ENCODE measurements at regions not wholly inside any gene's neighbourhood (a gene's known extent, or its start where the extent isn't known, plus 50 kb on each side); places are given as distances from the start of the nearest gene placed in this dataset.

GRCh38 chr1:30291526-30291925, 431.9 kb downstream of the MATN1 start:
- Histone ChIP-seq H3K36me3 (no peaks in the 10 kb centered on the region), H3K4me3 (no peak overlapping the region), H3K27me3 (no peaks in the 10 kb centered on the region), H3K27ac (no peak overlapping the region), H3K4me1 (ENCODE audit: insufficient read depth) (no peaks in the 10 kb centered on the region), H3K9me3 (peaks cover 0 to 7% of the 10 kb centered on the region in 2 donors)
- TF ChIP-seq EP300 (IDR thresholded peaks at IDR 0.05) (no peak), CTCF (IDR thresholded peaks at IDR 0.05) (no peak), POLR2A (IDR thresholded peaks at IDR 0.05) (no peak)
- DNase-seq = no peak
- intact Hi-C loops (cut with DNase I) = no loop called here

GRCh38 chr1:30290581-30290980, 432.8 kb downstream of the MATN1 start:
- TF ChIP-seq POLR2A (IDR thresholded peaks at IDR 0.05) (no peak), EP300 (IDR thresholded peaks at IDR 0.05) (no peak)
- Histone ChIP-seq H3K27me3 (no peaks in the 10 kb centered on the region), H3K4me3 (no peak overlapping the region), H3K36me3 (no peaks in the 10 kb centered on the region), H3K27ac (no peak overlapping the region), H3K4me1 (ENCODE audit: insufficient read depth) (no peaks in the 10 kb centered on the region), H3K9me3 (peaks cover 0 to 7% of the 10 kb centered on the region in 2 donors)
- 3 to 13% (median 8%) methylated on average over 1 of the region's 1 CpG for WGBS, 3 donors
- peak in 2 of 5 donors; percentile 18 to 27 for DNase-seq
- intact Hi-C loops (cut with DNase I) = no loop called here

- intact Hi-C loops (cut with DNase I) = no loop called here
- Histone ChIP-seq H3K9me3 (no peaks in the 10 kb centered on the region), H3K4me1 (ENCODE audit: insufficient read depth) (no peaks in the 10 kb centered on the region), H3K27me3 (no peaks in the 10 kb centered on the region), H3K27ac (no peak overlapping the region), H3K4me3 (no peak overlapping the region), H3K36me3 (no peaks in the 10 kb centered on the region)
- no peak for DNase-seq
- TF ChIP-seq EP300 (IDR thresholded peaks at IDR 0.05) = no peak
- TF ChIP-seq CTCF (IDR thresholded peaks at IDR 0.05) = no peak
- no peak for TF ChIP-seq POLR2A (IDR thresholded peaks at IDR 0.05)
- WGBS, 3 donors = 85 to 89% (median 89%) methylated on average over 8 of the region's 8 CpGs
Observed at GRCh38 chr1:30287976-30288375, 435.4 kb downstream of the MATN1 start.

GRCh38 chr1:30286988-30287839, 436.2 kb downstream of the MATN1 start:
- Histone ChIP-seq H3K27me3 (no peaks in the 10 kb centered on the region), H3K36me3 (no peaks in the 10 kb centered on the region), H3K9me3 (no peaks in the 10 kb centered on the region), H3K27ac (no peak overlapping the region), H3K4me1 (ENCODE audit: insufficient read depth) (no peaks in the 10 kb centered on the region), H3K4me3 (no peak overlapping the region)
- no peak for DNase-seq
- 55 to 59% (median 58%) methylated on average over 6 of the region's 6 CpGs for WGBS, 3 donors
- TF ChIP-seq POLR2A (IDR thresholded peaks at IDR 0.05) (no peak), CTCF (IDR thresholded peaks at IDR 0.05) (no peak), EP300 (IDR thresholded peaks at IDR 0.05) (no peak)
- intact Hi-C loops (cut with DNase I) = no loop called here

Measured in ovary (tissue), 7 donors.